ENCODE measurements at regions not wholly inside any gene's neighbourhood (a gene's known extent, or its start where the extent isn't known, plus 50 kb on each side); places are given as distances from the start of the nearest gene placed in this dataset.

- H3K36me3 ChIP-seq (ENCODE audit: low read depth, missing control alignments) = no peaks in the 10 kb centered on the region
- peaks cover 8% of the 10 kb centered on the region for H3K4me1 ChIP-seq
- intact Hi-C loops (cut with DNase I; ENCODE audit: low total_unique reads) = no loop called here
- no peak overlapping the region for H3K27ac ChIP-seq
- H3K9me3 ChIP-seq = no peaks in the 10 kb centered on the region
- TF ChIP-seq POLR2A (IDR thresholded peaks at IDR 0.05) (no peak), CTCF (IDR thresholded peaks at IDR 0.05) (no peak)
- no peak for DNase-seq
- no peak overlapping the region for H3K4me3 ChIP-seq
- no peaks in the 10 kb centered on the region for H3K27me3 ChIP-seq
- WGBS, 2 donors = 84 to 85% methylated on average over 20 of the region's 20 CpGs
These were observed 107.1 kb upstream of the GSE1 start for GRCh38 chr16:85505794-85506634.

- Histone ChIP-seq H3K27ac (no peak overlapping the region), H3K4me1 (peaks cover 8% of the 10 kb centered on the region), H3K27me3 (no peaks in the 10 kb centered on the region), H3K36me3 (ENCODE audit: low read depth, missing control alignments) (no peaks in the 10 kb centered on the region), H3K4me3 (no peak overlapping the region), H3K9me3 (no peaks in the 10 kb centered on the region)
- intact Hi-C loops (cut with DNase I; ENCODE audit: low total_unique reads) = no loop called here
- TF ChIP-seq CTCF (IDR thresholded peaks at IDR 0.05) = no peak
- no peak for TF ChIP-seq POLR2A (IDR thresholded peaks at IDR 0.05)
- WGBS, 2 donors = 92 to 96% methylated on average over 8 of the region's 8 CpGs
- DNase-seq = no peak
These were observed 106.5 kb upstream of the GSE1 start for GRCh38 chr16:85506635-85506911.

GRCh38 chr16:85507342-85507741 lies 105.8 kb upstream of the GSE1 start:
- H3K4me1 ChIP-seq = peaks cover 6% of the 10 kb centered on the region
- no peak for TF ChIP-seq CTCF (IDR thresholded peaks at IDR 0.05)
- no peak for TF ChIP-seq POLR2A (IDR thresholded peaks at IDR 0.05)
- 71 to 89% methylated on average over 7 to 8 of the region's 8 CpGs for WGBS, 2 donors
- no peaks in the 10 kb centered on the region for H3K27me3 ChIP-seq
- no peak overlapping the region for H3K27ac ChIP-seq
- H3K4me3 ChIP-seq = no peak overlapping the region
- no peak for DNase-seq
- intact Hi-C loops (cut with DNase I; ENCODE audit: low total_unique reads) = no loop called here
- no peaks in the 10 kb centered on the region for H3K9me3 ChIP-seq
- no peaks in the 10 kb centered on the region for H3K36me3 ChIP-seq (ENCODE audit: low read depth, missing control alignments)

- intact Hi-C loops (cut with DNase I; ENCODE audit: low total_unique reads) = no loop called here
- Histone ChIP-seq H3K27me3 (no peaks in the 10 kb centered on the region), H3K4me3 (no peak overlapping the region), H3K27ac (no peak overlapping the region), H3K9me3 (no peaks in the 10 kb centered on the region), H3K4me1 (peaks cover 5% of the 10 kb centered on the region), H3K36me3 (ENCODE audit: low read depth, missing control alignments) (no peaks in the 10 kb centered on the region)
- 78% methylated on average over 10 of the region's 10 CpGs; no CpG with 5 or more reads in 1 of the 2 donors for WGBS, 2 donors
- no peak for DNase-seq
- TF ChIP-seq POLR2A (IDR thresholded peaks at IDR 0.05) (no peak), CTCF (IDR thresholded peaks at IDR 0.05) (no peak)
These were observed 104.7 kb upstream of the GSE1 start for GRCh38 chr16:85508388-85508787.

GRCh38 chr16:85508993-85509392 lies 104.1 kb upstream of the GSE1 start:
- Histone ChIP-seq H3K4me3 (no peak overlapping the region), H3K9me3 (no peaks in the 10 kb centered on the region), H3K27ac (no peak overlapping the region), H3K27me3 (no peaks in the 10 kb centered on the region), H3K36me3 (ENCODE audit: low read depth, missing control alignments) (no peaks in the 10 kb centered on the region), H3K4me1 (peaks cover 6% of the 10 kb centered on the region)
- 50 to 75% methylated on average over 15 of the region's 15 CpGs for WGBS, 2 donors
- DNase-seq = no peak
- intact Hi-C loops (cut with DNase I; ENCODE audit: low total_unique reads) = no loop called here
- TF ChIP-seq POLR2A (IDR thresholded peaks at IDR 0.05) (no peak), CTCF (IDR thresholded peaks at IDR 0.05) (no peak)
